ENCODE measurements at regions not wholly inside any gene's neighbourhood (a gene's known extent, or its start where the extent isn't known, plus 50 kb on each side); places are given as distances from the start of the nearest gene placed in this dataset.
"Not testable (repeated sequence)": the region's sequence is repeated elsewhere in the genome, so short reads cannot be mapped to it uniquely, and the experiment has no call there.

DNA sequence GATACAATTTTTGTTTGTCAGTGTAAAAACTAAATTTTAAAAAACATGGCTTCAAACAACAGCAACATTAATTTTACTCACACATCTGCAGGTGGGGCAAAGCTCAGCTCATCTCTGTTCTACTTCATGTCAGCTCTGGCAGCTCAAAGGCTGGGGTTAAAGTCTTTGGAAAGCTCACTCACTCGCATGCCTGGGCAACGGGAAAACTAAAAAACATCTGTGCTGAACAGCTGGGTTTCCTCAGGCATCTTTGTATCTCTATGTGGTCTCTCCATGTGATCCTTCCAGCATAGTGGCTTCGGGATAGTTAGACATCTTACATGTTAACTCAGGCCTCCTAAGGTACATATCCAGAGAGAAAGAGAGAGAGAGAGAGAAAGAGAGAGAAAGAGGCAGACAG, 499.6 kb downstream of the RFPL4B start:
- DNase-seq (ENCODE audit: low read depth in 3 of 3, low spot score in 2 of 3) = peak in 1 of 3 donors; percentile 21

DNA sequence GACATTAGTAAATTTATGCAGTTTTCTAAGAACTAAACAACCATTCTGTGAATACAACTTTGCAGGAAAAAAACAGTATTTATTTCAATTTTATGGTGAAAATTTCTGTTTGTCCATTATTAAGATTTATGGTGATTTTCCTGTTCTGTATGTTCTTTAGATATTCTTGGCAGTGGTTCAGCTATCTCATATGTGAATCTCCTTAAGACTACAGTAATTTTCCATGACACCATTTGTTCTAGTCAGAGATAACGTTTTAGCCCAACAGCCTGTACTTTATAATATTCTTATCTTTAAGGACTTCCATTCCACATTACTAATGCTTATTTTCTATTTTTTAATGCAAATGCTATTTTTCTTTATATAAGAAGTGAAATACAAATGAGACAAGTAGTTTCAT, 504.0 kb downstream of the RFPL4B start:
- peak in 2 of 3 donors; percentile 21 to 29 for DNase-seq (ENCODE audit: low read depth in 3 of 3, low spot score in 2 of 3)

DNA sequence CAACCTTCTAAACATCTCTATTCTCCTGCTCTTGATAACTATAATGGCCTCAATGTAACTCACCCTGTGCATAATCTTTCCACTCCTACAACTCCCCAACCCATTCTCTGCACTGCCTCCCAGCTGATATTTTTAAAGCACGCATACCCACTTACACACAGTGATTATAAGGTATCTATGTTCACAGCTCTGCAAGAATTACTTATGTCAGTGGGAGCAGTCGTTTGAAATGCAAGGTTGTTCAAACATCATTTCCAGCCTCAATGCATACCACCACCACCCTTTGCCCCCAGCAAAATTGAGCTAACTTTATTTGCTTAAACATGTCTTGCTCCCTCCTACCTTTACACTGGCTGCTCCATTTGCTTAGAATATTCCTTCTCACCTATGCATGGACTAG, 506.0 kb downstream of the RFPL4B start:
- no peak for DNase-seq (ENCODE audit: low read depth in 3 of 3, low spot score in 2 of 3)

DNA sequence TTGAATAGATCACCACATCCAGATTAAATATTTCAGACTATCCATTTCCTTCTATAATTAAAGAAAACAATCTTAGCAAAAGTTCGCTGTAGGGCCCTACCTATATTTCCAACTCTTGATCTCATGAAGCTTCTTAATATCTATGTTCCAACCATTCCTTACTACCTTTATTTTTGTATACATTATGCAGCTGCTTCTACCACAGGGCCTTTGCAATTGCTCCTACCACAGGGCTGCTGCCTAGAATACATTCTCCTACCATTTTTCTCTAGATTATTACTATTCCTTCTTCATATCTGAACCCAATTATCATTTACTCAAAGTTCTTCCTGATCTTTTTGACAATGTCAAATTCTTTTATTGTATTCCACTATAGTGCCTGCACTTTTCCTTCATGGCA, 516.6 kb downstream of the RFPL4B start:
- no peak for DNase-seq (ENCODE audit: low read depth in 3 of 3, low spot score in 2 of 3)

DNA sequence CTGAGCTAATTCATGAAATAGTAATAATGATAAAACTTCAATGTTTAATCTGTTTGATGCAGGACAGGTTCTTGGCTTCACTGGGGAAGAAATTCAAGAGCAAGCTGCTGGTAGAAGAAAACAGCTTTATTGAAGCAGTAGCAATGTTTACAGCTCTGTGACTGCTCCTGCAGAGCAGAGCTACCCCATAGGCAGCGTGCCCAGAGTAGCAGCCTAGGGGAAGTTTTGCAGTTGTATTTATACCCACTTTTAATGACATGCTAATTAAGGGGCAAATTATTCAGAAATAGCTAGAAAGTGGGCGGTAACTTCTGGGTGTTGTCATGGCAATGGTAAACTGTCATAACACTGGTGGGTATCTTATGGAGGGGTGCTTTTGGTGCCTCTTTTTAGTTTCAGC, 518.0 kb downstream of the RFPL4B start:
- no peak for DNase-seq (ENCODE audit: low read depth in 3 of 3, low spot score in 2 of 3)

DNA sequence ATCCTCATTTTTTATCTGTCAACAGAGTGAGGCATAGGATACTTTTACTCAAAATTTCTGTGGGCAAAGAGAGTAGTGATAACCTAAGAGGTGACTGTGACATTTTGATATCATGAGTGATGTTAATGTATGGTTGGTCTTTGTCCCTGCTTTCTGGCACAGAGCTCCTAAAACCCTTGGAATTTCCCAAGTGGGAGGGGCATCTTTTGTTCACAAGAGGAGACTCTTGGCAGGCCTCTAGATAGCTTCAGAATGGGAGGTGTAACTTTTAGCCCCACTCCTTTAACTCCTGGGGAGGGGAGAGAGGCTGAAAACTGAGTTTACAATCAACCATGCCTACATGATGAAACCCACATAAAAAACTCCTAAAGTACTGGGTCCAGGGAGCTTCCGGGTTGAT, 527.8 kb downstream of the RFPL4B start:
- DNase-seq (ENCODE audit: low read depth in 3 of 3, low spot score in 2 of 3) = no peak

DNA sequence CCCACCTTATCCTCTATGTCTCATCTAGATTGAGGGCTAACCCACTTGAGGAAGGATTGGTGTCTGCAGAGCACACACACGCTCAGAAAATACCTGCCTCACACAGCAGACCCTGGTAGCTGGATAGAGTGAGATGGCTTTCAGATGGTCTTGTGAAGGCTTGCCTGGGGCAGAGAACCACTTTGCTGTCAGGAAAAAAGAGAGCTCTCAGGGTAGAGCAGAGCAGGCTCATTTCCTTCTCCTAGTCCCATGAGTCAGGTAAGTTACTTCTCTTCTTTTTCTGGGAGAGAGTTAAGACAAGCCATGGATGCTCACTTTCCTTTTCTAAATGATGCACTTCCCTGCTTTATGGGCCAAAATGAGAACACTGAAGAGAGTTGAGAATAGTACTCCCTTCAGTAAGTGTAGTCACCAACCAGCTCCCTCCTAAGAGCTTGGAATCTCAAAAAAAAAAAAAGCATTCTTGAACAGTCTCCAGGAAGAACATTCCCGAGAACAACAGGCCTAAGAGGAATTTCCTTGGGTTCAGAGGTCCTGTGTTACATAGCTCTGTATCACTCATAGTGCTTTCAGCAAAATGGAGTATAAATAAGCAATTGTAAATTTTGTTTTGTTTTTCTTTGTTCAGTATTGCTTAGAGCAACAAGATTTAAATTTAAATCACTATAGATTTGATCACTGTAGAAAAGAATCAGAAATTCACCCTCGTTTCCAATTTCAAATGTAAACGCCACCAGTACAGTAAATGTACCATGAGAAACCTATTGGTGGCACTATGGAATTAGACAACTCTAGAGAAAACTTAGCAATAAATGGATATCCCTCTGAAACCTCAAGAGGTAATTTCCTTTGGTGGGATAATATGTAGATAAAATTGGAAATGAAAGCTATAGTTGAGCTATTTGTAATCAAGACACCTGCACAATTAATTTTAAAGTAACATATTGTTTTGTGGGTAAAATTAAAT, 530.3 kb downstream of the RFPL4B start:
- peak; percentile 27 to 57 (median 32) for DNase-seq (ENCODE audit: low read depth in 3 of 3, low spot score in 2 of 3)

DNA sequence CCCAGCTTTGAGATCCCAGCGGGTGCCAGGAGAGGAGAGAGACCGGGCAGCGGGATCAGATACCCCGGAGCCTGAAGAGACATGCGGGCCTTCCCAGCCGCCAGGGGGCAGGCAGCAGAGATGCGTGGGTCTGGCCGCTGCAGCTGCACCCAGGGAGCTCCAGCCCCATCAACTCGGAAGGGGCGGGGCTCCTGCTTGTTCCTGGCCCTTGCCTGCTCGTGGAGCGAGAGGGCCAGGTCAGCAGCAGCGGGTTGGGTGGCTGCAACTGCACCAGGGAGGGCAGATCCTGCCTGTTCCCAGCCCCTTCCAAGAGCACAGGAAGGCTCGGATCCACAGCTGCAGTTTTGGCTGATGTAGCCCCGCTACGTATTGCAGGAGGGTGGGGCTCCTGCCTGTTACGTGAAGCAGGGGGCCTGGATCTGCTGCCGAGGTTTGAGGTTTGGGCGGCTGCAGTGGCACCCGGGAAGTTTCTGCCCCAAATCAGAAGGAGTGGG, 532.8 kb downstream of the RFPL4B start:
- DNase-seq (ENCODE audit: low read depth in 3 of 3, low spot score in 2 of 3) = no peak

DNA sequence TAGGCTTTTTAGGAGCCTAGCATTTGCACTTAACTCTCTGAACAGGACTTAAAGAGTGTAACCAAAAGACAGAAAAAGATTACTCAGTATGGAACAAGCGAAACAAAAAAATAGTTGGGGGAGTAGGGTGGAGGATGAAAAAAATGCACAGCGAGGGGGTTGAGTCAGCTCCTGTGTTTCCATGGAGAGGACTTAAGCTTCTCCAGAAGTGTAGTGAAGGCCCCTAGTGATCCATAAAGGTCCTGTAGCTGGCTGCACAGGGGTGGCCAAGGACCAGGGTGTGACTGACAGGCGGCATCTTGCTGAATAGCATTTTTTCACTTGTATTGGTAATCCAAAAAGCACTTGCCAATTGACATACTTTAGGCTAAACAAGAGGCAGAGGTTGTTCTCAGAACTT, 533.9 kb downstream of the RFPL4B start:
- no peak for DNase-seq (ENCODE audit: low read depth in 3 of 3, low spot score in 2 of 3)

DNA sequence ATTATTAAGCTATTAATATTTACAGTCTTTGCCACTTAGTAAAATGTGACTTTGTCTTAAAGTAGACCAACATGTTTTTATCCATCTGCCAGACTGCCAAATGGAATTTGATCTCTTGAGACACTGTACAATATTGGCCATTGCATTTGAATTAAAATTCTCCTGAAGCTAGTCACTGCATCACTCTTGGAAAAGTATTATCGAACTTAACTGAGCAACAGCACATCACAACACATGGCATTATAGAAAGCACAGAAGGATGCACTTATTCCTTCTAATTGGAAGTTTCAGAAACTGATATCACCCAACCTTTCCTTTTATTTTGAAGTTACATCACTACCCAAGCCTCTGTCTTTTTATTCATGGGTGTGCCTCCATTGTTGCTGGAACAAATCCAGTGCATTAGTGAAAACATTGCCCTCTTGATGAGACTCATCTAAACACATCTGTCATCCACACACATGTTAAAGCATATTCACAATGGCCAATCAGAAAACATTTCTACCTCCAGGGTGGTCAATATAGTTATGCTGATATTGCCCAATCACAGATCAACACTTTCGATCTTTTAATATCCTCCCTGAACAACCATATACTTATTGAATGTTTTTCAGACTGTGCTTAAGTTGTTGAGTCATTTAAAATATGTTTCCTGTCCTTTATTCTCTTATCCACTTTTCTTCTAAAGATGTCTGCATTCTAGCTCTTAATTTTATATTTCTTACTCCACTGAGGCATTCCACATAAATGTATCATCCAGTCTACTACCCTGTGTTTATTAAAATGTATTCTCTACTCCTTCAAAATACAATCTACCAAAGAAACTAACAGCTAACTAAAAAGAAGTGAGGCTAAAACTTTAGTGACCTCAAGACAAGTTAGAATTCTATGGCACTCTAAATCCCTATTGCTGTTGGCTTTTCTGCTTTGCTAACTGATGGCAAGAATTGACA, 535.0 kb downstream of the RFPL4B start:
- no peak for DNase-seq (ENCODE audit: low read depth in 3 of 3, low spot score in 2 of 3)

DNA sequence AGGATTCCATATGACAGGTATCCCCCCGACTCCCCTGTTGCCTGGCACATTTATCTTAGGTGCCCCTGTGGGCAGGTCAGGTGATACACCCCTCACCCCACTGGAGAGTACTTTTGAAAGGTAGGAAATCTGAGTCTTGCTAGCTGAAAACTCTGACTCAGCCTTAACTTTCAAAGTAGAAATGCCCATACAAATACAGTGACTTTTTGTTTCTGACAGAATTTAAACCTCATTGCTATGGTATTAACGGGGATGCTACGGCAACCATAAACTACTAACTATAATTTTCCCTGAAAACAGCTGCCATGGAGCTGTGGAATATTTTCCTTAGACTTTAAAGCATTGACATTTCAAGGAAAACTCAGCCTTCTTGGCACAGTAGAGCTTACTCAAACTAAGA, 536.0 kb downstream of the RFPL4B start:
- DNase-seq (ENCODE audit: low read depth in 3 of 3, low spot score in 2 of 3) = no peak

DNA sequence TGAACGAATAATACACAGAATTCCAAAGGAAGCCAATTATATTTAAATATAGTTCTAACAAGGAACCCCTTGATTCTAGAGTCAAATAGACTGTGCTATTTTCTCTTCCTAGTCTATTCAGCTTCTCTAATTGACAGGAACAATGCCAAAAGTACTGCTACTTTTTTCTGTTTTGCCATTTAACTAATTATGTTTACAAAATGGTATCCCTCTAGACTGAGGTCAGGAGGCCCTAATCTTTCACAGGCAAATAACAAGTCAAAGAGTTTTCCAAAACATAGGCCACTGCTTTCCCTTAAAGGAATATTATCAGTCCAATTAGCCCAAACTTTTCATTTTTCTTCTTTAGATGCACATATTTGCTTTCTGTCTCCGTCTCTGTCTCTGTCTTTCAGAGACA, 539.3 kb downstream of the RFPL4B start:
- DNase-seq (ENCODE audit: low read depth in 3 of 3, low spot score in 2 of 3) = no peak

DNA sequence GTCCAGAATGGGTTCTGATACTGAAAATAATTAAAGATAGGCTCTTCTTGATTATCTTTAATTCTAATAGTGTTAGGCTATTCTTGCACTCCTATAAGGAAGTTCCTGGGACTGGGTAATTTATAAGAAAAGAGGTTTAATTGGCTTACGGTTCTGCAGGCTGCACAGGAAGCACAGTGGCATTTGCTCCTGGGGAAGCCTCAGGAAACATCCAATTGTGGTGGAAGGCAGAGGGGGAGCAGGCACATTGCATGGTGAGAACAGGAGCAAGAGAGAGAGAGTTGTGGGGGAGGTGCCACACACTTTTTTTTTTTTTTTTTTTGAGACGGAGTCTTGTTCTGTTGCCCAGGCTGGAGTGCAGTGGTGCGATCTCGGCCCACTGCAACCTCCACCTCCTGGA, 540.3 kb downstream of the RFPL4B start:
- DNase-seq (ENCODE audit: low read depth in 3 of 3, low spot score in 2 of 3) = not testable (repeated sequence)

DNA sequence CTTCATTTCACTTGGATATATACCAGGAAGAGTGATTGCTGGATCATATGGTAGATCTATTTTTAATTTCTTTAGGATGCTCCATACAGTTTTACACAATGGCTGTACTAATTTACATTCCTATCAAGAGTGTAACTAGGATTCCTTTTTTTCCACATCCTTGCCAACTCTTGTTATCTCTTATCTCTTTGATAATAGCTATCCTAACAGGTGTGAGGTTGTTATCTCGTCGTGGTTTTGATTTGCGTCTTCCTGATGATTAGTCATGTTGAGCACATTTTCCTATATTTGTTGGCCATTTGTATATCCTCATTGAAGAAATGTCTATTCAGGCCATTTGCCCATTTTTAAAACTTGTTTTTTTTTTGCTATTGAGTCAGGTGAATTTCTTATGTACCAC, 552.4 kb downstream of the RFPL4B start:
- DNase-seq (ENCODE audit: low read depth in 3 of 3, low spot score in 2 of 3) = no peak

DNA sequence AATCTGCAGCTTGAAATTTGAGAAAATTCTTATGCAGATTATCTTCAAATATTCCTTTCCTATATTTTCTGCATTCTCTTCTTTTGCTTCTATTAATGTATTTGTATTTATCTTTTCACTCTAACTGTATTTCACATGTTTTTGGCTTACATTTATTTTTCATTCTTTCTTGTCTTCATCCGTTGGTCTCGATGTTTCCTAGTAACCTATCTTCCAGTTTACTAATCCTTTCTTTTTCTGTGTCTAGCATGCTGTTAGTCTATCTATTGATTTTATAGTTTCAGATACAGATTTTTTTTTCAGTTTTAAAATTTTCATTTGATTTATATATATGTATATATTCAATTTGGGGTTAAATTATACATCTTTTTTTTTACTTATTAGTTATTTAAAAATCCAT, 556.2 kb downstream of the RFPL4B start:
- no peak for DNase-seq (ENCODE audit: low read depth in 3 of 3, low spot score in 2 of 3)

DNA sequence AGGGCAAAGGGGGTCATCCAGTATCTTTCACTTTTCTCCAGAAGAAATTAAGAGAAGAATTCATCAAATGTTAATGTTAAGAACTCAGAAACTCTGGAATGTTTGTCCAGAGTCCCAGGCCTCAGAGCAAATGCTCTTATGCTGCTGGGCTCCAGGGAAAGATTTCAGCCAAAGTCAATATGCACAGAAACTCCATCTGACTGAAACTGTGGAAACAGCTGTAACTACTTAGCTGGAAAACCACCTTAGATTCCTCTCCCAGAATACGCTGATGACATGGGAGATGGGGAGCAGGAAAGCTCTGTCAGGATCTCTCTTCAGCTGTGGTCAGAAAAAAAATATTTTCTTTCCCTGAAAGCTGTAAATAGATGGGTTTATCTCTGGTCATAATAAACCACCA, 559.6 kb downstream of the RFPL4B start:
- peak; percentile 14 to 39 (median 32) for DNase-seq (ENCODE audit: low read depth in 3 of 3, low spot score in 2 of 3)

DNA sequence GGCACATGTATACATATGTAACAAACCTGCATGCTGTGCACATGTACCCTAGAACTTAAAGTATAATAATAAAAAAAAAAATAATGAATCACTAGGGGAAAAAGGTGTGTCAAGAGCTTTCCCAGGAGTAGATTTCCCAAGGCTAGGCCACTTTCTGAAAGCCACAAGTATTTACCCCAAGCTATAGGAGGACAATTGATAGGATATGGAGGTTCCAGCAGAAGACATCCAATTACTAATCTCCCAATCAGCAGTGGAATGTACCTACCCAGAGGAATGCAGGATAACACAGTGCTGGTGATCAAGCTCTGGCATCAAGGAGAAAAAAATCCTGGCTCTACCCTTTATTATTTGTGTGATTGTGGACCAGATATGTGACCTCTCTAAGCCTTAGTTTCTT, 562.7 kb downstream of the RFPL4B start:
- DNase-seq (ENCODE audit: low read depth in 3 of 3, low spot score in 2 of 3) = no peak

DNA sequence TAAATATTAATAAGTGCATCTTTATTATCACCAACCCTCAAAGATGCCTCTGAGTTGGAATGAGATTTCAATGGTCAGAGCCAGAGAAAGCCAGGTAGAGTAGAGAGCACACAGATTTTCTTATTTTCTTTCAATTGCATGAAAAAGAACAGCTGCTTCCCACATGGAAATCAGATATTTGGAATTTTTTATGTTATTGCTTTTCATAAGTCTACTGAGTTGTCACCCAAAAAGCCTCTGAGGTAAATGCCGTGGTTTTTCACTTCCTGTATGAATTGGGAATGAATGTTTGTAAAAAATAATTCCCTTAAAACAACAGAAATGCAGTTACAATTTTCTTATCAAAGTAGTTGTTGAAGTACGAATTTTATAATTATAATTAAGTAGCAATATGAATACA, 563.1 kb downstream of the RFPL4B start:
- DNase-seq (ENCODE audit: low read depth in 3 of 3, low spot score in 2 of 3) = no peak

DNA sequence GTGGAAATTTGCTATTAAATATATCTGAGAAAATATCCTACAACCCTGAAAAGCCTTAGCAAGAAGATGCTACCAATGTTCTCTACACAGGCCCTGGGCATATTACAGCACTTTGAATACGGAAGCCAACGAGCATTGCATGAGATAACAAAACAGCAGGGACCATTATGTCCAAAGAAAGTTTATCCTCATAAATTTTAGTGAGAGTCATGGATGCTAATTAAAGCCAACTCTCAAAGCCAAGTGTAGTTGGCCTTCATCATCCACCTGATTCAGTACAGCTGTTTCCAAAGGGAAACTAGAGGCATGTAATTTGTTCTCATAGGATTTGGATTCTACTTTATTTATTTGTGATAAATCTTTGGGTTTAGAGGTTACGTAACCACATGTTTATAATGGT, 564.8 kb downstream of the RFPL4B start:
- DNase-seq (ENCODE audit: low read depth in 3 of 3, low spot score in 2 of 3) = peak in 2 of 3 donors; percentile 18 to 45

DNA sequence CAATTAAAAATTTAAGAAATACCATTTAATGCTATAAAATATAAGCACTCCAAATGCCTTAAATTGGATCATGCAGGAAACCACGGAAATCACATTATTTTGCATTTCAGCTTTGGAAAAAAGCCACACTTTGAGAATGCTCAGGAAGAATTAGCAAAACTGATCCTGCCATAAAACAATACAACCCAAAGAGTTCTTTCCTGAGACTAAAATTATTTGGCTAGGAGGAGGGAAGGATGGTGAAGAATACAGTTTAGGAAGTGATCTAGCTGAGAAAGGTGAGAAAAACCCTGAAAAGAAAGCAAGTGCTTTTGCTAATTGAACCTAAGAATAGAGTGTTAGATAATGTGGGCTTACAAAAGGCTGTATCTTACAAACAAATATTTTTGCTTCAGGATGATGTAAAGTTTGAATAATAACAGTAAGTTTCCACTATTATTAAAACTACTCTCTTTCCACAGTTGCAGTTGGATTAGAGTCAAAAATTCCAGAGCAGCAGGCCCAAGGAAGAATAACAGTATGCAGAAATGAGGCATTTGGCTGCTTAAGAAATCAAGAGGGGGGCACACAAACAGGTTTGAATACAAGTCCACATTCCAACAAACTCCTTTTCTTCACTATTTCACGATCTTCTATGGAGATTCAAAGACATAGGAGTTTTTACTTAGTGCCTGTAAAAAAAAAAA, 565.4 kb downstream of the RFPL4B start:
- DNase-seq (ENCODE audit: low read depth in 3 of 3, low spot score in 2 of 3) = peak in 1 of 3 donors; percentile 12

DNA sequence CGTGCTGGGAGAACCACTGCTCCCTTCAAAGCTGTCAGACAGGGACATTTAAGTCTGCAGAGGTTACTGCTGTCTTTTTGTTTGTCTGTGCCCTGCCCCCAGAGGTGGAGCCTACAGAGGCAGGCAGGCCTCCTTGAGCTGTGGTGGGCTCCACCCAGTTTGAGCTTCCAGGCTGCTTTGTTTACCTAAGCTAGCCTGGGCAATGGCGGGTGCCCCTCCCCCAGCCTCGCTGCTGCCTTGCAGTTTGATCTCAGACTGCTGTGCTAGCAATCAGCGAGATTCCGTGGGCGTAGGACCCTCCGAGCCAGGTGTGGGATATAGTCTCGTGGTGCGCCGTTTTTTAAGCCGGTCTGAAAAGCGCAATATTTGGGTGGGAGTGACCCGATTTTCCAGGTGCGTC, 572.6 kb downstream of the RFPL4B start:
- DNase-seq (ENCODE audit: low read depth in 3 of 3, low spot score in 2 of 3) = not testable (repeated sequence)
